CD1c-positive myeloid dendritic cell (primary cell): ENCODE measurements at regions not wholly inside any gene's neighbourhood (a gene's known extent, or its start where the extent isn't known, plus 50 kb on each side); places are given as distances from the start of the nearest gene placed in this dataset.
A peak's percentile ranks its signal among the peaks of the same experiment; 100 is the strongest.
"Not testable (repeated sequence)": the region's sequence is repeated elsewhere in the genome, so short reads cannot be mapped to it uniquely, and the experiment has no call there.

Source experiments
- DNase-seq: peaks from one replicate; pipeline ENCODE4 v3.0.0-alpha.2; 2016; ENCODE audit errors: extremely low spot score

DNA sequence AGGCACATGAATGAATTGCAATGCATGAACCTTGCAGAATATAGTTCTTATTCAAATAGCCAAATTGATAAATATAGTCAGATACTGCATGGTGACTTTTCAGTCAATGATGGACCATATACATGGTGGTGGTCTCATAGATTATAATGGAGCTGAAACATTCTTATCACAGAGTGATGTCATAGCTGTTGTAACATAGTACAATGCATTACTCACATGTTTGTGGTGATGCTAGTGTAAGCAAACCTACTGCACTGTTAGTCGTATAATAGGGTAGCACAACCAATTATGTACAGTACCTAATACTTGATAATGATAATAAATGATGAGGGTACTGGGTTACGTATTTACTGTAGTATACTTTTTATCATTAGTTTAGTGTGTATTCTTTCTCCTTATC lies 280.3 kb downstream of the BCAT1 start:
- DNase-seq, result no peak

DNA sequence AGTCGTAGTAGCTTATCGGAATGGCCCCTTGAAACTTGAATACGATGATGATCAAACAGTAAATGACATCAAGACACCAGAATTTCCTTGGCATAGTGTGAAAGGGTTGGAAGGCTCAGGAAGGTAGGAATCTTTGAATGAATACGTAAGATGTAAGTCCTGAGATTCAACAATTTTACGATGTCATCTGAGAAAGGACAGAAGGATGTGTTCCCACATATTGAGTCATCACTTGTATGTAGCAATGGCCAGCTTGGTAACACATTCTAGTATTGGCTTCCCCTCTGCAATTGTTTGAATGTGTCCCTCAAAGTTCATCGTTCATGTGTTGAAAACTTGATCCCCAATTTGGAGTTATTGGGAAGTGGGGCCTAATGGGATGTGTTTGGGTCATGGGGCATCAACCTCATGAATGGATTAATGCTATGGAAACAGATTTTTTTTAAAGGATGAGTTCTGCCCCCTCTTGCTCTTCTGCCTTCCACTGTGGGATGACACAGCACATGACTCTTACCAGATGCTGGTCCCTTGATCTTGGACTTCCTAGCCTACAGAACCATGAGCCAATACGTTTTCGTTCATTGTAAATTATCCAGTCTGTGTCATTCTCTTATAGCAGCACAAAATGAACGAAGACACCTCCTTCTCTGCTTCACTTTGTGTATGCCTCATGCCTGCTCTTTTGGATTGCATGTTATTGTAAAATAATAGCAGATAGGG lies 284.6 kb downstream of the BCAT1 start:
- DNase-seq, result peak; percentile 29

DNA sequence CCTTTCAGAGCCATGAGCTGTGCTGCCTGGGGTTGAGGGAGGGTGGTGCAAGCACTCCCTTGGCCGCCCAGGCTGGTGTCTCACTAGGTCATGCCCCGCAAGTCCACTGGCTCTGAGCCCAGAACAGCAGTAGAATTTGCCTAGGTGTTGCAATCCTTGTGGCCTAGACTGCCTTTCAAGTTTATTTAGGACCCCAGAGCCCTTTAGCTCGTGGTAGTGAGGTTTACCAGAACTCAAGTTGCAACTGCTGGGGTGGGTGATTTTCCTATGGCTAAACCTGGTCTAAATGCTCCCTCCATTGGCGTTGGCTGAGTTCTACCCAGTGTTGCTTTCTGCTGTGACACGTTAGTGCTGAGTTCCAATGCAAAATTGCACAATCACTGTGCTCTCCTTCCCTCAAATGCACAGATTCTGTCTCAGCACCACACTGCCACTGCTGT lies 287.2 kb downstream of the BCAT1 start:
- DNase-seq, result peak; percentile 49

DNA sequence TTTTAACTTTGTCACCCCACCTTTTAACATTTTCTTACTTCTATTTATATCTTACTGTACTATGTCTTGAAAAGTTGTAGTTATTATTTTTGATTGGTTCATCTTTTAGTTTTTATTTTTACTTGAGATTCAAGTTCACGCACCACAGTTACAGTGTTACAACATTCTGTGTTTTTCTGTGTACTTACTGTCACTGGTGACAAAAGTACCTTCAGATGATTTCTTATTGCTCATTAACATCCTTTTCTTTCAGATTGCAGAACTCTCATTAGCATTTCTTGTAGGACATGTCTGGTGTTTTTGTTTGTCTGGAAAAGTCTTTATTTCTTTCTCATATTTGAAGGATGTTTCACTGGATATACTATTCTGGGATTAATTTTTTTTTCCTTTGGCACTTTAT lies 289.9 kb downstream of the BCAT1 start:
- DNase-seq, result no peak

DNA sequence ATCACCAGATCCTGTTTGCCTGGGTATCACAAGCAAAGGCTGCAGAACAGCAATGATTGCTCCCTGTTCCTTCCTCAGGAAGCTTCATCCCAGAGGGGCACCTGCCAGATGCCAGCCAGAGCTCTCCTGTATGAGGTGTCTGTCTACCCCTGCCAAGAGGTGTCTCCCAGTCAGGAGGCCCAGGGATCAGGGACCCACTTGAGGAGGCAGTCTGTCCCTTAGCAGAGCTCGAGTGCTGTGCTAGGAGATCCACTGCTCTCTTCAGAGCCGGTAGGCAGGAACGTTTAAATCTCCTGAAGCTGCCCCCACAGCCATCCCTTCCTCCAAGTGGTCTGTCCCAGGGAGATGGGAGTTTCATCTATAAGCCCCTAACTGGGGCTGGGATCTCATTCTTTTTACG lies 294.6 kb downstream of the BCAT1 start:
- DNase-seq, result not testable (repeated sequence)

DNA sequence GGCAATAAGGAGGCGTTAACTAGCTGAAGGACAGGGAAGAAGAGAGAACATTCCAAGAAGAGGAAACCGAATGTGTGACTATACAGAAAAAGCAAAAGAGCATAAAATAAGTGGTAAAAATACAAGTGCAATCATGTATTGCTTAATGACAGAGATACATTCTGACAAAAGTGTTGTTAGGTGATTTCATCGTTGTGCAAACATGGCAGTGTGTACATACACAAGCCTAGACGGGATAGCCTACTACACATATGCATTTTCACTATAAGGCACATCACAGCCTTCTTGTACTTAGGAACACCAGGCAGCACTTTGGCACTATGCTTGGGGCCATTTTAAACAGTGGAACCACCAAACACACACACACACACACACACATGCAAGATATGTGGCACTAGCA lies 299.3 kb downstream of the BCAT1 start:
- no peak for DNase-seq

DNA sequence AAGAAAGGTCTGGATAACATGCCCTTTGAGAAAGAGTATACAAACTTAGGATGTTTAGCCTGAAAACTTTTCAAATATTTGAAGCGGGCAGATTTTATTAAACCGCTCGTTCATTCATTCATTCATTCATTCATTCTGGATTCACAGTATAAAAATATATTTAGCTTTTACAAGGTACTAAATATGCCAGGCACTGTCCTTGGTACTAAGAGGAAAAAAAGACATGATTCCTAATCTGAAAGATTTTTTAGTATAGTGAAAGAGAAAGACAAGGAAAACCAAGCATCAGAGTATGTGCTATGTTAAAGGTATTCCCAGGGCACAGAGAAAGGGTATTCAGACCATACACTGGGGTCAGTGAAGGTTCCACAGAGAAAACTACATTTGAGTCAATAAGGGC lies 299.7 kb downstream of the BCAT1 start:
- no peak for DNase-seq

DNA sequence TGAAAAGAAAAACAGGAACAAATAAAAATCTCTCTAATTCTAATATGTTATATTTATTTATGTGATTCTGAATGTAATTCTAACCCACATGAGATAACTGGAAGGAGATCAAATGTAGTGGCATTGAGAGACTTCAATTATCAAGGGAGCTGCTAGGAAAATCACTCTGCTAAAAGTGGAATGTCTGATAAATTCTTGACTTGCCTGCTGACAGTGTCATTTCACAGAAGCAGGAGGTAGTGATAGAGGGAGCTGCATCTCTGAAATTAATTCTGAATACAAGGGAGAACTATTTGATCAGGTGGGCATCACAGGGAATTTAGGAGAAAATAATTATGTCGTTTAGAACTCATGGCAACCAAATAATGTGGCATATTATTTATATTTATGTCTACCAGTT lies 303.6 kb downstream of the BCAT1 start:
- no peak for DNase-seq

DNA sequence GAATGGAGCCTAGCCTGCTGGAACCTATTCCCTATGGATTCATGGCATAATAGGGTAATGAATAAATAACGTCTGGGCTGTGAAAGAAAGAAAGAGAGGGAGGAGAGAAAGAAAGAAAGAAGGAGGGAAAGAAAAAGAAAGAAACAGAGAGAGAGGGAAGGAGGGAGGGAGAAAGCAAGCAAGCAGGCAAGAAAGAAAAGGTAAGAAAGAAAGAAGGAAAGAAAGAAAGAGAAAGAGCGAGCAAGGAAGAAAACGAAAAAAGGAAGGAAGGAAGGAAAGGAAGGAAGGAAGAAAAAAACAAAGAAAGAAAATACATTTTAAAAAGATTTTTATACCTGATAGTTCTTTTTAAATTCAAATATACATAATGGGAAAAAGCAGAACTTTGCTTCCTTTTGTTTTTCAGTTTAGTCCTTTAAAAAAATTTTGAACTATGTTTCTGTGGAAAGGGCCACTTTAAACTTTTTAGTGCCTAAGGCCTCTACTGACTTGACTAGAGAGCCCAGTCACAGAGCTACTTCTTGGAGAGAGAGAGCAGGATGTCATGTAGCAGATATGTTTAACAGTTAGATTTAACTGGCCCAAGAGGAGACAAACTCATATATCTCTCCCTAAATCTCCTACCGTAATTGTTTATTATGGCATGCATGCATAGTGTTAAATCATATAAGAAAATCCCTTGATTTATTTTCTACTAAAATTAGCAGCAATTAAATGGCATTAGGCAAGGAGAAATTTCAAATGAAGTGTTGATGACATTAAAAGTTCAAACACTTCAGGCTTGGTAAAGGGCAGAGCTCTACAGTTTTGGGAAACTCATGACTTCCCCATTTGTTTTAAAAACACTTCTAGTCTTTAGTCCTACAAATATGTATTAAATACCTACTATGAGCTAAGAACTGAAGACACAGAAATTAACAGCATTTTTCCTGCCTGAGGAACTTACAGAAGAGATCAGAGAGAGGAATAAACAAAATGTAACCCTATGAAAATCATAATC lies 305.5 kb downstream of the BCAT1 start:
- DNase-seq, result no peak

DNA sequence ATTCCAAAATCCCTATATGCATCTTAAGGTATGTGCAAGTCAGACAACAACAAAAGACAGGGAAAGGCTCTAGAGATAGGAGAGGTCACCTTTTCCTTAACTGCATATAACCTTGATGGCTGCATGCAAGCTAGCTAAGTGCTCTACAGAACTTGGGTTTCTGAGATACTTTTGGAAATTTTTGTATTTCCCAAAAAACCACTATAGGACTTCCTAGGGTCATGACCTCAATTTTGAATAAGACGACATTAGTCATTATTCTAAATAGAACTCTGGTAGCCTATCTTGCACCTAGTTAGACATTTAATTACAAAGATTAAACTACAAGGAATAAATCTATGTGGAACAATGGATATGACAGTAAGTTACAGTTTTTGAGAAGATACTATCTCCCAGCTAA lies 309.3 kb downstream of the BCAT1 start:
- DNase-seq, result no peak

DNA sequence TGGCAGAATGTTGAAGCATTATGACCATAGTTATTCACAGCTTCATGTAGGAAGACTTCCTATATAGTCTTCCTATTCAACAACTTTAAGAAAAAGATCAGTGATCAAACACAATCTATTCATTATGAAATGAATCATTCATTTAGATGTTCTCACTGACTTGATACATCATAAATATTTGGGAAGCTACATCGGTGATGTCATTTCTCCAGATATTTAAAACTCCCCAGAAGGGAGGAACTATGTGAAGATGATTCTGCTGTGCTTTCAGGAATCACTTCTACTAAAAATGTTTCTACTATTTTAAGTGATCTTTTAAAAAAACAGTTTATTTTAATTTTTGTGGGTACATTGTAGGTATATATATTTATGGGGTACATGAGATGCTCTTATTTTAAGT lies 316.4 kb downstream of the BCAT1 start:
- DNase-seq, result peak; percentile 22

DNA sequence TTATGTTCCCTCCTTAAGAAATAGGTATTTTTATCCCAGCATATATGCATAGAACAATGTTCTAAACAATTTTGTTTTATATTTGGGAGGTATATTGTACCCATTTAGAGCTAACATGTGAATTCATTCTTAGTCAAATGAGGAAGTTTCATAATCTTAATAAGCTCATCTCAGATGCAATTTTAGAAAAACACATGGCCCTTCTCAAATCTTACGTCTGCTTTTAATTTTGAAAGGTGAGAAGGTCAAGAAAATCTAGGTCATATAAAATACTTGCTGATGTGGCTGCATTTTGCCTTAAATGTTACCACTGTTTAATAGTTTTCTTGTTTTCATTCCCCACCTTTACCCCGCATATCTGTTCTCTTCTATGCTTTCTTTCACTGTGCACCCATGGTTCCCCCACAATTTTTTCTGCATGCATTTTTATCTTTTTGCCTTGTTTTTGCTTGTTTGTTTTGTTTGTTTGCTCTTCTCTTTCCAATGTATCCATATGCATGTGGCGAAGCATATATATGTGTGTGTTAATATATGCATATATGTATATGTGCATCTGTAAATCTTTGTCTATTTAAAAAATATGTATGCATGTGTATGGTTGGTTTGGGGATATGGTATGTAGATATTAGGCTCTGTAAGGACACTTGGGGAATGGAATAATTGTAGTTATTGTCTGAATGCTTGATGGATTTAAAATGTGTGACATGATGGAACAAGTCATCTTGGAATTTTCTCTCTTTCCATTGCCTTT lies 317.1 kb downstream of the BCAT1 start:
- peak; percentile 26 for DNase-seq

DNA sequence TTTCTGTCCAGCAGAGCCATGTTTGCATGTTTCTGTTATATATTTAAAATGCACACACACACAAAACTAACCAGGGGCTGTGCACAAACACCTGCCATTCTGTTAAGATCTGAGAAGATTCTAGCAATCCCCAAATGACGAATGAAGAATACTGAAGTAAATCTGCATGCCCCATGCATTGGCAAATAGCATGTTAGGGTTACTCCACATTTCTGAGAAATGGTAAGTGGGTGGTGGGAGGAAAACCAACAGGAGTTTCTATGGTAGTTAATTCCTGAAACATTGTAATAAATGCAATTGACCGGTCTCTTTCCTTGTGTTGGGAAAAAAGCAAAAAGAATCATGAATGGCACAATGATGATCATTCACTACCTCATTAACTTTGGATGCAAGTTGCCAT lies 318.0 kb downstream of the BCAT1 start:
- DNase-seq, result peak; percentile 42

DNA sequence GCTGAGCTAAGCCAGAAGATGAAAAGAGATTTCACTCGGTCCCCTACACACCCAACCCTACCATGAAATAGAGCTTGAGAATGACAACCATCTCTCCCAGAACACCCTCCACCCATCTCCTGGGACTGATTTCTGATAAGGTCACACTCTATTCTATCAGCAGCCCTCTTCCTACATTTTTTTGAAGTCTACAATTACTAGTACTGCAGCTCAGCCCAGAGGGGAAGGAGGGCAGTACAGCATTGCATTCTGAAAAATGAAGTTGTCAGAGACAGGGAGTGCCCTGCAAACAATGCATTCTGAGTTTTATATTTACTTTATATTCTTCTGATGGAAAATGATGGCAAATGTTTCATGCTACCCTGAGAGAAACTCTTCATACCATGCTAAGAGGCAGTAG lies 318.5 kb downstream of the BCAT1 start:
- DNase-seq, result no peak

DNA sequence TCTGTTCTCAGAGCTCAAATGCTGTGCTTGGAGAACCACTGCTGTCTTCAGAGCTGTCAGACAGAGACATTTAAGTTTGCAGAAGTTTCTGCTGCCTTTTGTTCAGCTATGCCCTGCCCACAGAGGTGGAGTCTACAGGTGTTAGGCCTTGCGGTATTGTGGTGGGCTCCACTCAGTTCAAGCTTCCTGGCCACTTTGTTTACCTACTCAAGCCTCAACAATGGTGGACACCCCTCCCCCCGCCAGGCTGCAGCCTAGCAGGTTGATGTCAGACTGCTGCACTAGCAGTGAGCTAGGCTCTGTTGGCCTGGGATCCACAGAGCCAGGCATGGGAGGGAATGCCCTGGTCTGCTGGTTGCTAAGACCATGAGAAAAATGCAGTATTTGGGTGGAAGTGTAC lies 323.8 kb downstream of the BCAT1 start:
- no peak for DNase-seq

DNA sequence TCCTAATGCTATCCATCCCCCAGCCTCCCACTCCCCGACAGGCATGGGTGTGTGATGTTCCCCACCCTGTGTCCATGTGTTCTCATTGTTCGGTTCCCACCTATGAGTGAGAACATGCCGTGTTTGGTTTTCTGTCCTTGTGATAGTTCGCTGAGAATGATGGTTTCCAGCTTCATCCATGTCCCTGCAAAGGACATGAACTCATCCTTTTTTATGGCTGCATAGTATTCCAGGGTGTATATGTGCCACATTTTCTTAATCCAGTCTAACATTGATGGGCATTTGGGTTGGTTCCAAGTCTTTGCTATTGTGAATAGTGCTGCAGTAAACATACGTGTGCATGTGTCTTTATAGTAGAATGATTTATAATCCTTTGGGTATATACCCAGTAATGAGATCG lies 328.9 kb downstream of the BCAT1 start:
- DNase-seq, result not testable (repeated sequence)

DNA sequence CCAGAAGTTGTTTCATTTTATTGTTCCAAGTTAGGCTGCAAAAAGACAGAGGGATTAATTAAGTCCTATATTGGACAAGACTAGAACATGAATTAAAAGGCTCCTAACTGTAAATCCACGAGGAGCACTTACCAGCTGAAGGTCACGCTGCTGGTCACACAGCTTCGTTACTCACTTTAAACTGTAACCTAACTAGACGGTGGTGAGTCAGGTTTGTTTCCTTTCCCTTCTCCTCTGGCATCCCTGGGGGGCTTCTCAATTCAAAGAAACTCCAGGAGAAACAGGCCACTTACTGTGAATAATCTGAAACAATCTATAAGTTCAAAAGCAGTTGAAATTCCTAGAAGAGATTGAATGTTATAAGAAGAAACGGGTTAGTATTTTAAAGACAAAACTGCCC lies 331.4 kb downstream of the BCAT1 start:
- DNase-seq, result no peak

DNA sequence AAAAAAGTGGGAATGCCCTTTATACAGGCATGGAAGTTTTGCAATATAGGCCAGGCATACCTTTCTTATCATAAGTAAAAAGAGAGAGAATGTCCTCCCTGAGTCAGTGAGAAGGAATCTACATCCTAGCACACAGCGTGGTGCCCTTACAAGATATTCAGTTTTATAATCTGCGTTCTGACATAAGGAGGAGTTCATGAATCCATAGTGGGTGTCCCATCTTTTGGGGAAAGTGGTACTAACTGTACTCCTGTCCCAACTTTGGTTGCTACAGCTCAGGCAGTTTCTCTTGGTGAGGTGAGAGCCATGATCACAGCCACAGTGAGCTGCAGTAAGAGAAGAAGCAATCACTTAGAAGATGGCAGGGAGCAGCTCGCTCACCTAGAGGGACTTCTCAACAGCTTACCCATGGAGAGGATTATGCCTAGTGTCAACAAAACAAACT lies 332.9 kb downstream of the BCAT1 start:
- DNase-seq, result no peak

DNA sequence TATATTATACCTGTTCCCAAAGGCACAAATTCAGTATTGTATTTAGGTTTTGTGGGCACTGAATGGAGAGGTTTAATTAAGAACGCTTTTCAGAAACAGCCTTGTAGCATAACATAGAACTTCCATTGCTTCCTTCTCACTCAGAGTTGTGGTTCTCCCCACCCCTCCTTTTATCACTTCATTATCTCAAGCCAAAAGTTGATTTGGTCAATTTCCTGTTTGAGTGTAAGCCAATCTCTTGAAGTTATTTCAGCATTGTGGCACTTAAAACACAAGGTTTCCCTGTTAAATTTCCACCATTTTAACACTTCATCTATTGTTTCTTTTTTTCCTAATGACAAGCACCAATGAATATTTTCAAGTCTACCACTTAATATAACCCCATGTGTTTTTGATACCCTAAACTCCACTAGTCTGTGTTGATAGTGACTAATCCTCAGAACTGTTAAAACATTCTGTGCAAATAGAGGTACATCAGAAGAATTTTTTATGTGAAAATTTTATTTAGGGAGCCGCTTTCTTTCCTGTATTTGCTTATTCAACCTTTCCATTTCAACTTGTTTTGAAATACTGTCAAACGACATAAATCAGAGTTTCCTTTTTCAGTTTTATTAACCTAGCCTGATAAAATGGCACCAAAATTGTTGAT lies 340.1 kb downstream of the BCAT1 start:
- DNase-seq, result no peak

DNA sequence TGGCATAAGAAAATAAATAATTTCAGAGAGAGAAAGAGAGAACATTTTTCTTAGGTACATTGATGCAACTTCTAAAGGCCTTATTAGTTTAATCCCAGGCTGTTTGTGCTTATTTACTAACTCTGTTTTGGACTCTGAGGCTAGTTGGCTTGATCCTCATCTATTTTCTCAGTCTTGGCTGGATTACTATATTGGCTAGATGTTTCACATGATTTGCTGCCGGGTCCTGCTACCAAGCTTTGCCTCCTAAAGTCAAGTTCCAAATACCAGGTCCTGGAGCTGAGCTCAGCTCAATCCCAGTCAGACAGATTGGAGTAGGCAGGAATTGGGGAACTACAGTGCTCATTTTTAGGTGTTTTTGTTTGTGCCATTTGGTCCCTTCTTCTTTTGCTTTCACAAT lies 340.8 kb downstream of the BCAT1 start:
- DNase-seq, result no peak

DNA sequence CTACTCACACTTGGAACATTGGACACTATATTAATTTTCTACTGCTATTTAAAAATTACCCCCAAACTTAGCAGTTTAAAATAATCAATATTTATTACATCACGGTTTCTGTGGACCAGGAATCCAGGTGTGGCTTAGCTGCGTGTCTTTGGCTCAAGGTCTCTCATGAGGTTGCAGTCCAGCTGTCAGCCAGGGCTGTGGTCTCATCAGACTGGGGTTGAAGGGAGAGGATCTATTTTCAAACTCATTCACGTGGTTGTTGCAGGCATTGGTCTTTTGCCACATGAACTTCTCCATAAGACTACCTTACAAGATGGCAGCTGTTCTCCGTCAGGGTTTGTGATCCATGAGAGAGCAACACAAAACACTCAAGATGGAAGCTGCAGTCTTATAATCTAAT lies 343.0 kb downstream of the BCAT1 start:
- no peak for DNase-seq

DNA sequence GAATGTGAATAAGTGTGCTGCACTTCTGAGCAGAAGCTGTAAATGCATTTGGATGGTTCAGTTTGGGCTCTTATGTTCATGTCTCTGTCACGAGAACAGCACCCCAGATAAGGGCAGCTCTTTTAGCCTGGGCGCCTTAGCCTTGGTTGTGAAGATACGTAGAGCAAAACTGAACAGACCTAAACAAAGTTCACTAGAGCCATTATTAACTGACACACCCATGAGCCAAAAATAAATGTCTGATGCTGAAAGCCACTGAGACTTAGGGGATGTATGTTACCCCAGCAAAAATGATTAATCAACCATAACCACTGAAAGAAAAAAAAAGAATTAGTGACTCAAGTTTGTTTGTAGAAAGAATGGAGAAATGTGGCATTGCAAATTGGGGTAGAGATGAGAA lies 343.4 kb downstream of the BCAT1 start:
- no peak for DNase-seq
